Neural crest cell (in vitro differentiated cells): ENCODE measurements at regions not wholly inside any gene's neighbourhood (a gene's known extent, or its start where the extent isn't known, plus 50 kb on each side); places are given as distances from the start of the nearest gene placed in this dataset.

ENCODE experiments used
- DNase-seq: peaks from one replicate; pipeline ENCODE4 v3.0.0; 2021; ENCODE audit warnings: low read depth, mixed read lengths, low spot score
- H3K27ac Mint-ChIP-seq: one replicate; pipeline ENCODE4 v1.8.0; 2021; ENCODE audit warnings: mild to moderate bottlenecking, mixed read lengths; ENCODE audit not compliant: unreplicated experiment
- H3K27me3 Mint-ChIP-seq: 2 replicates; pipeline ENCODE4 v1.8.0; 2021; ENCODE audit warnings: low read depth, mild to moderate bottlenecking, mixed read lengths
- H3K36me3 Mint-ChIP-seq: 2 replicates; pipeline ENCODE4 v1.8.0; 2021; ENCODE audit warnings: low read depth, mild to moderate bottlenecking, mixed read lengths
- H3K4me1 Mint-ChIP-seq: 2 replicates; pipeline ENCODE4 v1.8.0; 2021; ENCODE audit warnings: mixed read lengths
- H3K4me3 Mint-ChIP-seq: one replicate; pipeline ENCODE4 v1.8.0; 2021; ENCODE audit warnings: mild to moderate bottlenecking, mixed read lengths
- H3K9me3 Mint-ChIP-seq: 2 replicates; pipeline ENCODE4 v1.8.0; 2021; ENCODE audit warnings: mixed read lengths
- TF ChIP-seq, protein P1 (sequence below): fragments of 200-600 bp; sonication (generic); conservative IDR thresholded peaks from 2 replicates; pipeline ENCODE4 v1.5.0; 2021; ENCODE audit warnings: antibody characterized with exemption, mild to moderate bottlenecking

DNA sequence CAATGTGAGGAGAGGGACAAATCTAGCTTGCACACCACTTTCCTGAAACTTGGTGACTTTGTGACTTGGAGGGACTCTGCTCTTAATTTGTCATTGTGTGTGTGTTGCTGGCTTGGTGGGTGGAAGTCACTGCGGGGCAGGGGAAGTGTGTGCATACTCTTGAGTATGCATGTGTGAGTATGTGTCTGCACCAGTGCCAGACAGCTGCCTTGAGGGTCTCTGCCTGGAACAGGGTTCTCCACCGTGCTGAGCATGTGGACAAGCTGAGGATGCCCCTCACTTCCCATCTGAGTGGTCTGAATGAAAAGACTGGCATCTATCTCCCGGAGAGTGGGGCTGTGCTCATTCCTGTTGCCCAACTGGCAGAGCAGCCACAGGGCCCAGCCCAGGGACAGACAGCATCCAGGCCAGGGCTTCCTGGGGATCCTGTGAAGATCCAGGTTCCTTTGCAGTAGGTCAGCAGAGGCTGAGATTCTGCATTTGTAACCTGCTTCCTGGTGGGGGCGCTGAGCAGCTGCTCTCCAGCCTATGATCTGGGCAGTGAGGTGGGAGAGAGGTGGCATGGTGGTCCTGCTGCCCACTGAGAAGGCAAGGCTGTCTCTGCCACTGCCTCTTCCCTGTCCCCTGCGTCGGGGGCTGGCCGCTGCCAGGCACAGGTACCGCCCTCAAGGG, 138.9 kb upstream of the HAAO start:
- Mint-ChIP-seq H3K9me3 (no peaks in the 10 kb centered on the region), H3K27me3 (no peaks in the 10 kb centered on the region), H3K4me1 (peaks cover 55% of the 10 kb centered on the region), H3K4me3 (no peak overlapping the region), H3K27ac (no peak overlapping the region), H3K36me3 (no peaks in the 10 kb centered on the region)
- DNase-seq, result no peak
- TF ChIP-seq, protein P1, sequence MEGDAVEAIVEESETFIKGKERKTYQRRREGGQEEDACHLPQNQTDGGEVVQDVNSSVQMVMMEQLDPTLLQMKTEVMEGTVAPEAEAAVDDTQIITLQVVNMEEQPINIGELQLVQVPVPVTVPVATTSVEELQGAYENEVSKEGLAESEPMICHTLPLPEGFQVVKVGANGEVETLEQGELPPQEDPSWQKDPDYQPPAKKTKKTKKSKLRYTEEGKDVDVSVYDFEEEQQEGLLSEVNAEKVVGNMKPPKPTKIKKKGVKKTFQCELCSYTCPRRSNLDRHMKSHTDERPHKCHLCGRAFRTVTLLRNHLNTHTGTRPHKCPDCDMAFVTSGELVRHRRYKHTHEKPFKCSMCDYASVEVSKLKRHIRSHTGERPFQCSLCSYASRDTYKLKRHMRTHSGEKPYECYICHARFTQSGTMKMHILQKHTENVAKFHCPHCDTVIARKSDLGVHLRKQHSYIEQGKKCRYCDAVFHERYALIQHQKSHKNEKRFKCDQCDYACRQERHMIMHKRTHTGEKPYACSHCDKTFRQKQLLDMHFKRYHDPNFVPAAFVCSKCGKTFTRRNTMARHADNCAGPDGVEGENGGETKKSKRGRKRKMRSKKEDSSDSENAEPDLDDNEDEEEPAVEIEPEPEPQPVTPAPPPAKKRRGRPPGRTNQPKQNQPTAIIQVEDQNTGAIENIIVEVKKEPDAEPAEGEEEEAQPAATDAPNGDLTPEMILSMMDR, result peak; percentile 46

DNA sequence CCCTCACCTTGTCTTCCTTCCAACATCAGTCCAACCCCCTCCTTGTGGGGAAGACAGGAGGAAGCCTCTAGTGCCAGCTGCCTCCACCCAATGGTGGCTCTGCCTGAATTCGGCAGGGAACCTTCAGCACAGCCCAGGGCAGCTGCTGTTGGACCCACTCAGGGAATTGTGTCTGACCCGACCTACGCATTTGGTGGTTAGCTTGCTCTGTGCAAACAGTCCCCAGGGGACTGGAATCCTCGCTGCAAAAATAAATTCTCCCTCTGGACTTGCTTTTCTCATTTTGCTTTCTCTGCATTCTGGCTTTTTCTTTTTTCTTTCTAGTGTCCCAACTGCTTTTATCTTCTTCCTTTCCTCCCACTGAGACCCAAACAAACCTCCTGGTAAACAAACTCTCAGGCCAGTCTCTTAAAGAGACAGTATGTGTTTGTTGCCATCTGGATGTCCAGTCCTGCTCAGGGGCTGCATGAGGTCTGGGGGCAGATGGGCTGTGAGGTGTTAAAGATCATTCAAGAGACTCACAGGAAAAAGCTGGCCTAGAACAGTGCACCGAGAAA, 137.7 kb upstream of the HAAO start:
- no peaks in the 10 kb centered on the region for H3K9me3 Mint-ChIP-seq
- H3K27me3 Mint-ChIP-seq, result no peaks in the 10 kb centered on the region
- TF ChIP-seq, protein P1, result no peak
- H3K36me3 Mint-ChIP-seq, result no peaks in the 10 kb centered on the region
- no peak overlapping the region for H3K4me3 Mint-ChIP-seq
- H3K4me1 Mint-ChIP-seq, result peaks cover 61% of the 10 kb centered on the region
- DNase-seq, result no peak
- peak overlapping the region; percentile 32 for H3K27ac Mint-ChIP-seq

DNA sequence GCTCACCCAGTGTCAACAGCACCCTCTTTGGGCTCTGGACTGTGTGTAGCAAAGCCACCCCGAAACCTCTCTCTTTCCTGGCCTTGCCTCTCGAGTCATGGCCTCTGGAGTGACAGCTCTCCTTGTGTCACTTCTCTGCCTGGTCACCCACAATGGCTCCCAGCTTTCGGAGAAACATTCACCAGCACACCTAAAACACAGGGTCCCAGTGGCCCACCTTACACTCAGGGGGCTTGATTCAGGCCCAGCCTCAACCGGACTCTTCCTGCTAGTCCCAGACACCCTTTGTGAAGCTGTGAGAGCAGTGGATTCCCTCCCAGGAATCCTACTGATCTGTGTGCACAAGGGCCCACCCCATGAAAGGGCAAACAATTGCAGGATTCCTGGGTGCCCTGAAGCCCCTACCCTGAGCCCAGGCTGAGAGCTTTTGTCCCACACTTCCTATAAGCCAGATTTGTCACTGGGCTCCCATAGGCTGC, 137.2 kb upstream of the HAAO start:
- no peaks in the 10 kb centered on the region for H3K36me3 Mint-ChIP-seq
- no peak for DNase-seq
- TF ChIP-seq, protein P1, result no peak
- no peak overlapping the region for H3K4me3 Mint-ChIP-seq
- peak overlapping the region; percentile 40 for H3K27ac Mint-ChIP-seq
- H3K27me3 Mint-ChIP-seq, result no peaks in the 10 kb centered on the region
- H3K9me3 Mint-ChIP-seq, result no peaks in the 10 kb centered on the region
- peaks cover 64% of the 10 kb centered on the region for H3K4me1 Mint-ChIP-seq

DNA sequence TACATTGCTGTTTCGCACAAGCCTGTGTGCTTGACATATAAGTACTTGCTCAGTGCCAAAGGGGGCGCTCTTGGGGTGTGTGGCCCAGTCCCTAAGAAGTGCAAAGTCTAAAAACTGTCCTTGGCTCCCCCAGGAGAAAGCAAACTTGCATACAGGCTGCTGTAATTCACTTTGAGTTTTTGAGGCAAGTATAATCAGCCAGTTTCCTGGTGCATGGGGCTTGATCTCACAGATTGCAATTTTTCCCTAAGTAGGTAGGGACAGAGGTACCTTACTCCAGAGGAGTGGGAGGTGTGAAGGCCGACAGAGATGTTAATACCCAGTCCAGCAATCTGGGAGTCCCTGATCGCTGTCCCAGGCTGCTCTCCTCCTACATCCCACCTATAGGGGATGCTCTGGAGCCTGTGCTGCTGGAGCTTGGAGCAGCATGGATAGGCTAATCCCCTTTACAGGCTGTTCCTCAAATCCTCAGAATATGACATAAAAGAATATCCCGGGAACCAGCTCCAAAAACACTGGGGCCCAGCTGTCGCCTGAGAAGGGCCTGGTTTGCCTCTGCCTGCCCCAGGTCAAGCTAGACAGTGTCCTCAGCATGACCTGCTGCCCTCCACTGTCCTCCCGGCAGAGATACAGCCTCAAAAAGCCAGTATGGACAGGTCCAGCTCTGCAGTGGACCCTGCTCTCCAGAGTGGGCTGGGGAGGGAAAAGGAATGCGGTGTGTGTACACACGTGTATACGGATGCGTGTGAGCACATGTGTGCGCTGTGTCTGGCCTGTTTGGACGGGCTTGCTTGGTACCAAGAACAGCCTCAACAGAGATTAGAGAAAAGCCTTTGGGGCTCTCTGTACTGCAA, 136.5 kb upstream of the HAAO start:
- TF ChIP-seq, protein P1, result peak; percentile 57
- peak; percentile 32 for DNase-seq
- Mint-ChIP-seq H3K4me3 (peak overlapping the region; percentile 62), H3K4me1 (peaks cover 67% of the 10 kb centered on the region), H3K36me3 (no peaks in the 10 kb centered on the region), H3K9me3 (no peaks in the 10 kb centered on the region), H3K27me3 (no peaks in the 10 kb centered on the region), H3K27ac (peak overlapping the region; percentile 40)

DNA sequence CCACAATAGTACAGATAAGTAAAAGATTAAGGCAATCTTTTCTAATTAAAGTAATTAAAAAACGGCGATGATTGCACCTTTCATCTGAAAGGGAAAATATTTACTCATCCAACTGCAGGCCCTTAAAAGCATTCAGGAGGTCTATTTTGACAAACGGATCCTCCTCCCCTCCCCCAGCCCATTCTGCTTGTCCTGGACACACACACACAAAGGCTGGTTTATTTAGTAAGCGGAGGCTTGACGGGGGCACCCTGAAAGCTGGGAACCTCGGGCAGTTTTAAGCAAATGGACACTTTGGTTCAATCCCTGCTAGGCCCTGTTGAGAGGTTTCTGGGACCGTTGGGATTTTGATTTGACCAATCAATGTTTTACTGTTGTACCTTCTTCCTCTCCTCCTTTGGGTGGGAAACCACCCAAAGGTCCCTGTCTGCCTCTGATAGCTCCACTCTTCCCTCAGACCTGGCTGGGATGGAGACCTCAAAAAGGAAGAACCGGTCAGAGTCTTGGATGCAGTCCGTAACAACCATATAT, 135.8 kb upstream of the HAAO start:
- Mint-ChIP-seq H3K9me3 (no peaks in the 10 kb centered on the region), H3K27me3 (no peaks in the 10 kb centered on the region), H3K4me1 (peaks cover 68% of the 10 kb centered on the region), H3K4me3 (peak overlapping the region; percentile 62), H3K27ac (peak overlapping the region; percentile 95), H3K36me3 (no peaks in the 10 kb centered on the region)
- TF ChIP-seq, protein P1, result no peak
- no peak for DNase-seq
